GM19467 (cell line): ENCODE measurements at regions not wholly inside any gene's neighbourhood (a gene's known extent, or its start where the extent isn't known, plus 50 kb on each side); places are given as distances from the start of the nearest gene placed in this dataset.

ENCODE experiments used
- ATAC-seq: cut with Tn5 transposase; IDR thresholded peaks from one replicate; pipeline ENCODE4 v1.9.1; 2021; ENCODE audit warnings: mild to moderate bottlenecking, moderate library complexity; ENCODE audit not compliant: unreplicated experiment

- no peak for ATAC-seq
These were observed 50.8 kb upstream of the HTR2A start for GRCh38 chr13:46947425-46948191.
